GM12892 (cell line): ENCODE measurements at regions not wholly inside any gene's neighbourhood (a gene's known extent, or its start where the extent isn't known, plus 50 kb on each side); places are given as distances from the start of the nearest gene placed in this dataset.

Experiments
- POLR2A ChIP-seq: IDR thresholded peaks from 2 replicates; pipeline ENCODE4 v1.6.1; 2011; ENCODE audit warnings: low read depth, low read length, control low read depth
- POLR2AphosphoS5 ChIP-seq: IDR thresholded peaks from 2 replicates; pipeline ENCODE4 v1.6.1; 2011; ENCODE audit warnings: low read depth, low read length, control low read depth

- TF ChIP-seq POLR2AphosphoS5 (no peak), POLR2A (no peak)
Measured at GRCh38 chr18:57856128-57856527, 53.0 kb upstream of the ATP8B1 start.
